ENCODE measurements at regions not wholly inside any gene's neighbourhood (a gene's known extent, or its start where the extent isn't known, plus 50 kb on each side); places are given as distances from the start of the nearest gene placed in this dataset.
"Not testable (repeated sequence)": the region's sequence is repeated elsewhere in the genome, so short reads cannot be mapped to it uniquely, and the experiment has no call there.

GRCh38 chr3:48101301-48101650 lies 85.1 kb upstream of the MAP4 start:
- H3K4me3 ChIP-seq; H4K20me1 ChIP-seq (replicated peaks; ENCODE audit: control insufficient read depth, insufficient read depth, low read length); H2AFZ ChIP-seq (ENCODE audit: low read depth, low read length); H3K4me1 ChIP-seq (replicated peaks in 1 of 2; ENCODE audit: control insufficient read depth in 2 of 2, insufficient read depth in 2 of 2, low read length in 2 of 2); CTCF ChIA-PET (ENCODE audit: low intra/inter-chr PET ratio); DNase-seq (ENCODE audit: extremely low read depth in 1 of 4, low spot score in 3 of 4); H3K27me3 ChIP-seq (ENCODE audit: control insufficient read depth in 2 of 2, insufficient read depth in 2 of 2, low read length in 2 of 2); ATAC-seq; in situ Hi-C loops (cut with MboI); H3K9me1 ChIP-seq (ENCODE audit: control insufficient read depth, insufficient read depth, low read length); BruUV-seq (replicated peaks); H3K9ac ChIP-seq (ENCODE audit: insufficient read depth in 1 of 2, low read depth in 2 of 2, low read length in 2 of 2); H3K79me2 ChIP-seq (ENCODE audit: control insufficient read depth, insufficient read depth, low read length); H3K36me3 ChIP-seq (ENCODE audit: control insufficient read depth, insufficient read depth, low read length); intact Hi-C loops (cut with micrococcal nuclease); H3K9me3 ChIP-seq (replicated peaks; ENCODE audit: control insufficient read depth, insufficient read depth, low read depth, low read length); FAIRE-seq; H3K4me2 ChIP-seq (ENCODE audit: insufficient read depth, low read length); H3K27ac ChIP-seq (ENCODE audit: extremely low read depth, low read depth, low read length): not testable (repeated sequence)
- 50% methylated on average over 2 of the region's 2 CpGs for WGBS (ENCODE audit: insufficient coverage, low coverage, missing lambda C conversion rate)
- POLR2A ChIA-PET, result interaction anchor here (1.0 to 5.7 kb wide), 3 partner anchors 11 to 165 kb away, joined by 4 to 40 read pairs (median 4); no protein-coding TSS in a partner anchor

- in situ Hi-C loops (cut with MboI), result no loop called here
- Histone ChIP-seq H2AFZ (ENCODE audit: low read depth, low read length) (no peak overlapping the region), H3K9me3 (replicated peaks; ENCODE audit: control insufficient read depth, insufficient read depth, low read depth, low read length) (no peaks in the 10 kb centered on the region), H3K27me3 (ENCODE audit: control insufficient read depth in 2 of 2, insufficient read depth in 2 of 2, low read length in 2 of 2) (no peaks in the 10 kb centered on the region), H4K20me1 (replicated peaks; ENCODE audit: control insufficient read depth, insufficient read depth, low read length) (0 out of 2 replicates have a peak, but pooled peaks cover under 1% of the 10 kb centered on the region), H3K4me3 (no peak overlapping the region), H3K4me1 (replicated peaks in 1 of 2; ENCODE audit: control insufficient read depth in 2 of 2, insufficient read depth in 2 of 2, low read length in 2 of 2) (peaks cover 5 to 21% of the 10 kb centered on the region in 2 experiments; a peak in 4 of 5 replicates), H3K36me3 (ENCODE audit: control insufficient read depth, insufficient read depth, low read length) (no peaks in the 10 kb centered on the region), H3K79me2 (ENCODE audit: control insufficient read depth, insufficient read depth, low read length) (peaks cover 22% of the 10 kb centered on the region), H3K9me1 (ENCODE audit: control insufficient read depth, insufficient read depth, low read length) (no peaks in the 10 kb centered on the region), H3K4me2 (ENCODE audit: insufficient read depth, low read length) (no peak overlapping the region), H3K27ac (ENCODE audit: extremely low read depth, low read depth, low read length) (no peak overlapping the region), H3K9ac (ENCODE audit: insufficient read depth in 1 of 2, low read depth in 2 of 2, low read length in 2 of 2) (no peak overlapping the region)
- WGBS (ENCODE audit: insufficient coverage, low coverage, missing lambda C conversion rate), result 27% methylated on average over 2 of the region's 2 CpGs
- BruUV-seq (replicated peaks), result no TSS peak
- ChIA-PET POLR2A (interaction anchor here (4.5 kb wide), 1 partner anchor 8 kb away, joined by 40 read pairs; no protein-coding TSS in a partner anchor), CTCF (ENCODE audit: low intra/inter-chr PET ratio) (no interaction called here)
- DNase-seq (ENCODE audit: extremely low read depth in 1 of 4, low spot score in 3 of 4) (no peak), FAIRE-seq (no peak), ATAC-seq (no peak)
- intact Hi-C loops (cut with micrococcal nuclease), result no loop called here
- TF ChIP-seq ZNF76 (CRISPR knock-in tag; IDR thresholded peaks at IDR 0.05; ENCODE audit: borderline replicate concordance) (no peak), TRIM24 (IDR thresholded peaks at IDR 0.05) (peak; percentile 61 to 80; a peak in 2 of 4 replicates), L3MBTL2 (IDR thresholded peaks at IDR 0.05) (0 out of 2 replicates have a peak, but pooled peaks have one; percentile 20), EWSR1 (IDR thresholded peaks at IDR 0.05; ENCODE audit: borderline replicate concordance, low read depth, partially characterized antibody) (no peak), POLR2H (tag; IDR thresholded peaks at IDR 0.05; ENCODE audit: low read depth) (no peak), ZNF239 (CRISPR knock-in tag; IDR thresholded peaks at IDR 0.05) (no peak), PTRF (tag; IDR thresholded peaks at IDR 0.05) (no peak), STAT5A (IDR thresholded peaks at IDR 0.05; ENCODE audit: borderline replicate concordance, low read length) (no peak), CEBPG (CRISPR knock-in tag; IDR thresholded peaks at IDR 0.05) (peak; percentile 82), CEBPG (tag; conservative IDR thresholded peaks at IDR 0.05 in 1 of 2, IDR thresholded peaks at IDR 0.05 in 1 of 2) (peak in 1 of 2 experiments; percentile 82; a peak in 2 of 4 replicates), CREM (IDR thresholded peaks at IDR 0.05; ENCODE audit: low read depth) (no peak), ZNF124 (CRISPR knock-in tag; IDR thresholded peaks at IDR 0.05) (no peak), KLF6 (CRISPR knock-in tag; IDR thresholded peaks at IDR 0.05; ENCODE audit: borderline replicate concordance) (no peak), ELF4 (CRISPR knock-in tag; IDR thresholded peaks at IDR 0.05) (no peak), CREB1 (IDR thresholded peaks at IDR 0.05) (no peak), CREB1 (CRISPR knock-in tag; IDR thresholded peaks at IDR 0.05) (no peak), EP400 (IDR thresholded peaks at IDR 0.05) (0 out of 2 replicates have a peak, but pooled peaks have one; percentile 21), TBL1XR1 (IDR thresholded peaks at IDR 0.05; ENCODE audit: low read length in 2 of 2) (no peak), EP300 (IDR thresholded peaks at IDR 0.05; ENCODE audit: low read length) (no peak), CEBPB (tag; IDR thresholded peaks at IDR 0.05) (0 out of 2 replicates have a peak, but pooled peaks have one; percentile 9), RUNX1 (IDR thresholded peaks at IDR 0.05; ENCODE audit: low read depth) (no peak)
These were observed 76.1 kb upstream of the MAP4 start for GRCh38 chr3:48092270-48092669.
